Activated naive CD8-positive, alpha-beta T cell treated with anti-CD3 and anti-CD28 coated beads, Interleukin-2, amount 50 U/mL, for 16 hours (primary cell): ENCODE measurements at regions not wholly inside any gene's neighbourhood (a gene's known extent, or its start where the extent isn't known, plus 50 kb on each side); places are given as distances from the start of the nearest gene placed in this dataset.

ENCODE experiments used
- DNase-seq: peaks from one replicate; pipeline ENCODE4 v3.0.0-alpha.2; 2020; ENCODE audit warnings: low read depth, low spot score

DNA sequence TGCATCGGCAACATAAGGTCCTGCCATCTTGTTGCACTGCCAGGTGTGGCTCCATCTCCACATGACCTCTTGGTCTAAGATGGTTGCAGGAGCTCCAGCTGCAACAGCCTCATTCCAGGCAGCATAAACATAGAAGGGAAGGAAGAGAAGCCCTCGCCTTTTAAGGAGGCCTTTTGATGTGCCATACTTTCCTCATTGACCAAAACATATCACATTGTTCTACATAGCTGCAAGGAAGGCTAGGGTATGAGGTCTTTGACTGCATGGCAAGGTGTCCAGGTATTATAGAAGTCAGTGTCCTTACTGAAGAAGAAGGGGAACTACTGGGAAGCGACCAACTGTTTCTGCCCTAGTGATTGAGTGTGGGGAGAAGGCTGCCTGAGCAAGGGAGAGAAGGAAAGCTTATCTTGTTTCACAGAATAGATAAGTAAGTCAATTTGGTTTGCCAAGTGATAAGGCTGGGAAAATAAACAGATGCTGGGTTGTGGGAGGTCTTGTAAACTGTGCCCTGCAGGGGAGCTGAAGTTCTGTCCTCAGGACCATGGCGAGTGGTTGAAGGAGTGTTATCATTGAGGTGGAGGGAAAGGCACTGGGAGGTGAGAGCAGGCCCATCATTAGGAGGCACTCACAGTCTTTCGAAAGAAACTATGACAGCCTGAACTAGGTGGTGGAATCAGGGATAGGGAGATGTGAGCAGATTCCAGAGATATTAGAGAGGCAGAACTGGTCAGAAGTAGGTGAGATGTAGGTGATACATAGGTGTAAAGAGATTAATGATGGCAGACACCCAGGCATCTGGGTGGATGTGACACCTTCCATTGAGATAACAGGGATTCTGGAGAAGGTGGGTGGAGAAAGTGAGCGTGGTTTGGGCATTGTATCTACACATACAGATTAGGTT is 93.8 kb upstream of the IGF1R start:
- no peak for DNase-seq

DNA sequence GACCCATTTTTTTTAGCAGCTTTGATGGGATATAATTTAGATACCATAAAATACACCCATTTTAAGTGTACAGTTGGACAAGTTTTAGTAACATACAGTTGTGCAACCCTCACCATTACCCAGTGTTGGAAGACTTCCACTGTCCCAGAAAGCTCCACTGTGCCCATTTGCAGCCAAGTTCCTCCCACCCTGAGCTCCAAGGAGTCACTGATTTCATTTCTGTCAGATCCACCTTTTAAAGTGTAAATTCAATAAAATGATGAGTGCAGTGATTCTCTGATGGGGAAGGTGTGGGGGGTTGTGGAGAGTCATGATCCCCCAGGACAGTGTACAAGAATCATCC is 93.2 kb upstream of the IGF1R start:
- DNase-seq, result no peak

DNA sequence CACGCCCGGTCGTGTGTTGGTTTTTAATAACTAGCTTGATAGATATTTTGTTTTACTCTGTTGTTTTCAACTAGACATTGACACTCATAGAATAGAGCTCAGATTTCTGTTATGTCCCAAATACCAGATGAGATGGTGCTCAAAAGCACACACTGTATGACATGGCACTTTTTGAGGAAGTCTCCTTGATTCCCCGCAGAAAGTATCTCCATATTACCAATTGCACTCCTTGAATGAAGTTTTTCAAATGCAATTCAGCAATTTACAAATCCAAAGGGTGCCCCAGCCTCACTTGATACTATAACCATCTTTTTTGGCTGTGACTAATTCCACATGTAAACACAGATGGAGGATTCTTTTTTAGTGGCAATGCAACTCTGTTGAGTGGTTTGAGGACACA is 92.0 kb upstream of the IGF1R start:
- no peak for DNase-seq

DNA sequence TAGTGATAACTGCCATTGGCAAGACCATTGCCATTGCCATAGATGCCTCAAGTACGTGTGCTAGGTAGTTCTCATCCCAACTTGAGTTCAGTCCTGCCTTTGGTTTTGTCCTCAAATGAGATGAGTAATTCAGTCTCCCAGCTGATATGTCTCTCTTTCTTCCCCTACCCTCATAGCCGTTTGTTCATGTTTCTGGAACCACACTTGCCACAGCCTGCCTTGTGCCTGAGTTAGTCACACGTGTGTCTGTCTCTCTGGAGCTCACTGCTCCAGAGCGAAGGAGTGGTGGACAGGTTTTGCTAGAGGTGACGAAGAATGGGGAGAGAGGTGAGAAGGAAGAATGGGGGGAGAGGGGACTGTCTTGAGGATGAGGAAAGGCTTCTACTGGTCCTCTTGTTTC is 88.0 kb upstream of the IGF1R start:
- DNase-seq, result no peak

DNA sequence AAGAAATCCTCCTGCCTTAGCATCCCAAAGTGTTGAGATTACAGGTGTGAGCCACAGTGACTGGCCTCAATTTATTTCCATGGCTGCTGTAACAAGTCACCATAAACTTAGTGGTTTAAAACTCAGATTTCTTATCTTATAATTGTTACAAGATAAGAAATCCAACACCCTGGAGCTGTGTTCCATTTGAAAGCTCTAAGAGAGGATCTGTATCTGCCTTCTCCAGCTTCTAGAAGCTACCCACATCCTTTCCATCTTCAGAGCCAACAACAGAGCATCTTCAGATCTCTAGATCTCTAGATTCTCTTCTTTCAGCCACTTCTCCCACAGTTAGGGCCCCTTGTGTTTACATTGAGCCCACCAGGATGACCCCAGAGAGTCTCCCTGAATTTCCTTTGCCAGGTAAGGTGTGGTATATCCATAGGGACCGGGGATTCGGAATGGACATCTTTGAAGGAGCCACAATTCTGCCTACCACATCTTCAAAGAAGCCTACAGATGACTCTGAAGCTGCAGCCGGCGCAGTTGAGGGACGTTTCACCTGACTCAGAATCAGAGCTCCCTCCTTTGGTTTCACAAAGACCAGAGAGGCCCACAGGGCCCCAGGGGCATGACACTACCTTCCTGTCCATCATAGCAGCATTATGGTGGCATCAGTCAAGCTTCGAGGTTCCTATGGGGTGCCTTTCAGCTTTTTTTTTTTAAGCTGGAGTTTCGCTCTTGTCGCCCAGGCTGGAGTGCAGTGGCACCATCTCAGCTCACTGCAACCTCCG is 87.0 kb upstream of the IGF1R start:
- DNase-seq, result no peak

DNA sequence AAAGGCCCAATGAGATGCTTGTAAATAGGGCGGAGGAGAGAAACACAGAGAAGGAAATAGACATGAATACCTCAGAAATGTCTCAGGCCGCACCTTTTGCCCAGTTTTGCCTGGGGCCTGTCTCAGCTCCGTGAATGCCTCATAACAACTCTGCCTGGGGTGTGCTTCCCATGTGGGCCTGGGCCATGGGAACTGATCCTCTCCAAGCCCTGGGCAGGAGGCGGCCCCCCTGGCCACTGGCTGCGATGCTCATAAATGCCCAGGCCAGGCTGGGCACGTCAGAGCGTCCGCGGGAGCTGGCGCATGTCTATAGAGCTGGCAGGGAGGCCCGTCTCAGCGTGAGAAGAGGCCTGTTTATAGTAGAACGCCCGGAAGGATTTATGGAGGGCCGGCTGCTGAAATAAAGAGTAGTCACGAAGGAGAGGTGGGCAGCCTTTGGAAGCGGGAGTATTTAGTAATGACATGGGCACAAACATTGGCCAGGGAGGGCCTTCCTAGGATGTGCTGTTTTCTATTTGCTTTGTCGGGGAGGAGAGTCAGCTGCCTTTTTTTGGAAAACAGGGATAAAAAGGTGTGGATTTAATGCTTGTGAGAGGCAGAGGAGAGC is 85.9 kb upstream of the IGF1R start:
- DNase-seq, result no peak

DNA sequence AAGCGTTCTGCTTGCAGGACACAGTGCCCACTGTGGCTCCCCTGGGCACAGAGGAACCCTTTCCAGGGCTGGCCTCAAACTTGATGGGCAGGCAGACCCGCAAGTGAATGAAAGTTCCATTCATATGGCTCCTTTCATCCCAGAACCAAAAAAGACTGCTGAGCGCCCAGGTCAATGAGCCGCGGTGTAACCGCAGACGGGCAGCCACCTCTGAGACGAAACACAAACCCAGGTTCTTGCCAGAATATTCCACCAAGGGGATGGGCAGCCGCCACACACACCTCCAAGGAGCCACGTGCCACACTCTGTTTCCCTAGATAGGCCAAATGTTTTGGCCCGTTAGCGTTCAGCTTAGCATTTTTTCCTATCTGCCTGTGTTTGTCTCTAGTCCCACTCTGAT is 82.8 kb upstream of the IGF1R start:
- DNase-seq, result no peak

DNA sequence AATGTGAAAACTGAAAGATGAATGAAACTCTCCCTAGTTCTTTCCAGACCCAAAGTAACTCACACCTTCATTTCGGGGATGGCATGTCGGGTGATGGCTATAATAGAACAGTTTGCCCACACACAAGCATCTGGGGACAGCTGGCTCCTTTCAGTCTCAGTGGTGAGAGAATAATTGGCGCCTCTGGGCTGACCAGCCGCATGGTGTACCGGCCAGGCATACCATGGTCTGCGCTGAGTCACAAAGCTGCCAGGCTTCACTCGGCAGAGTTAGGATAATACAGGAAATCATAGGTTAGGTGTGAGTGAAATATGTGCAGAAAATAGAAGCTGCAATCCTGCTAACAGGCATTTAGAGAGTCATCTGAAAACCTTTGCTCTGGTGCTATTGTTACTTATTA is 80.4 kb upstream of the IGF1R start:
- no peak for DNase-seq

DNA sequence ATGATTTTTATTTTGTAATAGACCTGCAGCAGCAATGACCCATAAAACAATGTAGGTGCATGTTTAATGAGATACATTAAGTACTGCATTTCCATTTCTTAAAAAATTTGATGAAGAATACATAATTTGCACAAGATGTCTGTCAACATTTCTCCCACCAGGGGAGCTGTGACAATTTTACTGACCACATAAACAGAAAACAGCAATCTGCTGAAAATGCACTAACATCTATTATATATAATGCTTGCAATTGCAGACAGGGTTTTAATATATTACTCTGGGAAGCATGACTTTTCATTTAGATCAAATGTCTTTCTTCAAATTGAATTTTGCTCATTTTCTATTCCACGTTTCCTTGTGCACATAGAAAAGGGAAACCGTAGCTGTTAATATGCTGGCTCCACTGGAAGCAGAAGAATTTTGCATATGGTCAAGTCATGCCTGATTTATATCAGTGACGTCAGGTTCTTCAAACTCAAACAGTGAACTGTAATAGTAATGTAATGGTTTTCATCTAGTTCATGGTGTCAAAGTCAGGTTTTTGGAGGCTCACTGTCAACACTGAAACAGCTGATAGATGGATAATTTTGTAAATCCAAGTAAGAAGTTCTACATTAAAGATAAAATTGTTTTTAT is 79.8 kb upstream of the IGF1R start:
- no peak for DNase-seq

DNA sequence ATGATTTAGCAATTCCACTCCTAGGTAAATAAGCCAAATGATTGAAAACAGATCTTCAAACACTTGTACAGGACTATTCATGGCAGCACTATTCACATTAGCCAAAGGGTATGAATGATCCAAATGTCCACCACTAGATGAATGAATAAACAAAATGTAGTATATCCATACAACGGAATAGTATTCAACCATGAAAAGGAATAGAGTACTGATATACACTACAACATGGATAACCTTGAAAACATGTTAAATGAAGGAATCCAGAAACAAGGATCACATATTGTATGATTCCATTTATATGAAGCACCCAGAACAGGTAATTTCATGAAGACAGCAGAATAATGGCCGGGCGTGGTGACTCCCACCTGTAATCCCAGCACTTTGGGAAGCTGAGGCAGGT is 78.2 kb upstream of the IGF1R start:
- no peak for DNase-seq

DNA sequence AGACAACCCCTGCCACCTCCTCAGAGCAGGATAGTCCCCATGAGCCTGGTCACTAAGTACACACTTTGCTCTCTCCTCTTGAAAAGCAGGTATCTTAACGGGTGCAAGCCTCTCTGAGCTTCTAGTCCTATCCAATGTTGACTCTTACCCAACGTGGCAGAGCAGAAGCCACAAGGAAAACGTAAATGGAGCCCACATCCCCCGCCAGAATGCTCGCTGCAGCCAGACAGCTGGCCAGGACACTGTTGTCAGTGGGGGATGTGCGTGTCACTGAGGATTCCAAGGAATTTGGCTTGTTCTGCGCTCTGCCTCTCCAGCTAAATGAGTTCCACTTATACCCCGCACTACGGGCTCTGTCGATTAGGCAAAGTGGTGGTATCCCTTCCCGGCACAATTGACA is 67.8 kb upstream of the IGF1R start:
- DNase-seq, result no peak

DNA sequence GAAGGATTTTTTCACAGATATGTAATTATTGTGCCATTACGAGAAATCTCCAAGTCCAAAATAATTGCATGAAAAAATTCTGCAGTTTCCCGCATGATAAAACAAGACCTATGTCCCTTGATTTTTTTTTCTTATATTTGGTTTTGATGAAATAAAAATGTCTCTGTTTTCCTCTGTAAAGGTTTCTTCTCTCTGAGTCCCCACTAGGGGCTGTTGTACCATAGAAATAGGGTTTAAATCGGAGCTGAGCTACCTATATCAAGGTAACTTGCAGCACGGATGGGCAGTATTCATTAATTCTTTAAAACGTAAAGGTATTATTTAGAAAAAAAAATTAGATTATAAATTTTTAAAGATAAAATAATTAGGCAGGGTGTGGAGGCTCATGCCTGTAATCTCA is 66.6 kb upstream of the IGF1R start:
- no peak for DNase-seq

DNA sequence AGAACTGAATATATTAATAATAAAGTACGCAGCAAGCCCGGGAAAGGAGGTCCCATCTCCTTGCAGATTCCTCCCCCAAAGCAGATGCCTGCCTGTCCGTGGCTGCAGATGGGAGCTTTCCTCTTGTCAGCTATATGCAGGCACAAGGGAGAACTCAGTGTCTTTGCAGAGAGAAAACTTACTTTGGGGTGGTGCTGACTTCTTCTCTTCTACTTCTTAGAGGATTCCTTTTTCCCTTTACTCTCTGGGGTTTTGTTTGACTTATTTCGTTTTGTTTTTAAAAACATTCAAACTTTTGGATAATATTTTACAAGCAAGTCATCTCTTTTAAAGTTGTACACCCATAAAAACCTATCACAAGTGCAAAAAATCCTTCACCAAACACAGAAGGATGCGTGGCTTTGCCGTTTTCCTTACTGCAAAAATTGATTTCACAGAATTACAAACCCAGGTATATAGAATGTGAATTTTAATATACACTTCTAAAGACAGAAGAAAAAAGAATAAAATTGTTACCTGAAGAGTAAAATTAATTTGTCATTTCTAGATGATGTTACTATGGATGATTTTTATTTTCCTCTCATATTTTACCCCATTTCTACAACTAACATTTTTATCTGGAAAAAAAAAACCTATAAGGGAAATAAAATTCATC is 65.3 kb upstream of the IGF1R start:
- no peak for DNase-seq

DNA sequence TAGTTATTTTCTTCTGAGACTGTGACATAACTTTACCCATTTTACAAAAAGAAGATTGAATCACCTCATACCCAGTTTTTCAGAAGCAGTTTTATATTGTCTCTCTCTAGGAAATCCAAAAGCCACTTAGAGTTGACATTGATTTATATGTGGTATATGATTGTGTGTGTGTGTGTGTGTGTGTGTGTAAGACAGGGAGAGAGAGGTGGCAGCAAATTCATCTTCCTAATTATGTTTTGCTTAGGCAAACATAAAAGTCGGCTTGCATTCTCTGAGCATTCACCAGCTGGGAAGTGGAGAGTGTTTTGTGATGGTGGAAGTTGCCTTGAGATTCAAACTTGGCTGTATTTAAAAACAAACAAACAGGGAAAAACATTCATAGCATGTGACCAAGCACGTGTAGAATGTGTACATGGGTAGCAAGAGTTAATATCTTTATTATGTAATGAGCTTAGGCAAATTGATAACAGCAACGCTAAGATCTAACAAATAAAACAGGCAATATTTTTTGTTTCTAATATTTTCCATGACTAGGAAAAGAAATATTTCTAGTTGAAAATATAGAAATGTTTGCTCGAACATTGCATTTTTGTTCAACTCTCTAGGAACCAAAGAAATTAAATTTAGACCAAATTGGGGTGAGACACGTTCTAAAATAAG is 64.4 kb upstream of the IGF1R start:
- no peak for DNase-seq

DNA sequence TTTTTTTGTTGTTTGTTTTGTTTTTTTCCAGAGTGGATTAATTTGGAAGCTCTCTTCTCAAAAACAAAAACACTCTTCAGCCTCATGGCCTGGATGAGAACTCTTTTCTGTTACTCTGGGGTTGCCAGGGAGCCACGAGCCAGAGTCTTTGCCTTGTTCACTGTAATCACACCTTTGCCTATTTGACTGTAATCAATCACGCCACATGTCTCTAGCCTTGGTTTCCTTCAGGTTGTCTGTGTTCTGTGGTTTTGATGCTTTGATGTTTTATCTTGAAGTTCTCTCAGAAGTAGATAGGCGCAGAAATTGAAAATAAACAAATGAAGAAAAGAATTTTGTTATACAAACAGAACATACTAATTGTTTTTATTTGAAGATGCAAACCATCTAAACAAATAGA is 62.3 kb upstream of the IGF1R start:
- no peak for DNase-seq

DNA sequence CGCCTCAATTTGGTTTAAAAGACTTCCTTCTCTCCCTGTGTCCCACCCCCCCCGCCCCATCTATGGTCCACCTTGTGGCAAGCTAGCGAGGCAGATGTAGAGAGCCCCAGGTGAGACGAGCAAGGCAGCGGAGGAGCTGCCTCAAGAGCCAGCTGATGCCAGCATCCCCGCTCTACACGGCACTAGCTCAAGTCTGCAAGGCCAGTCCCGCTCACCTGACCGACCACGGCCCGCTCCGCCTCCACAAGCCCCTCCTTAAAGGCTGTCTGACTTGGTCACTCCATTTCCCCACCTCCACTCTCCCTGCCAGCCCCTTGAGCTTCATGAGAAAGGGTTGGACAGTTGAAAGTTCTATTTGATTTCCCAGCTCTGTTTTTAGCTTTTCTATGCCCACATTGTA is 56.2 kb upstream of the IGF1R start:
- DNase-seq, result no peak

DNA sequence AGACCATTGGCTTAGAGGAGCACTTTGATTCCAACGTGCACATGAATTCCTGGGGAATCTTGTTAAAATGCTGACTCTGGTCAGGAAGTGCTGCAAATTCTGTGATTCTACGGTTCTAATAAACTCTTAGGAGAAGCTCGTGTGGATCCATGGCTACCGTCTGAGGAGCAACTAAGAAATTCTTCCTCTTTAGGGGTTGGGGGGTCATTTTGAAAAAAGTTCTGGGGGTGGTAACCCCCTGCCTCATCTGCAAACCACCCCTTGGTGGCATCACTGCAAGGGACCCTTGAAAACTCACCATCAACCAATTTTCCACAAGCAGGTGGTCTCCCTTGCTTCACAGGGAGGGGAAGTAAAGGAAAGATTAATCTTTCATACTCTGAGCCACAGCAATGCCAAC is 52.2 kb upstream of the IGF1R start:
- no peak for DNase-seq

DNA sequence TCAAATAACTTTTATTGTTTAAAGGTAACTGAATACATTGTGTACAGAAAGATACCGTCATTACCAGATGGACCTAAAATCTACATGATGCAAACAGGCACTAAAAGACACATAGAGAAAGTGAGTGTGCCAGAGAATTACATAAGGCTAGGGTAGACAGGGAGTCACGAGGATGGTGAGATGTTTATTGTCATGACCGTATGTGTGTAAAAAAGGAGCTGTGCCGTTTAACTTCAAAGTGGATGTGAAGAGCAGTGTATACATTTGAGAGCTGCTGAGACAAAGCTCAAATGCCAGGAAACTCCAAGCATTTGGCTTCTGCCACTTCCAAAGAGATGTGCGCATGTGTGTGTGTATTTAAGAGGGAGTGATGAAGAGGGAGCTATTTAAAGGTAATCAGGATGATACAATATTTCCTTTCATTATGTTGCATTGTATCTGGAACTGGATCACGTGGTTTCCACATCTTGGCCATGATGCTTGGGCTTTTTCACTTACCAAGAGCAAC is 51.4 kb upstream of the IGF1R start:
- DNase-seq, result no peak

DNA sequence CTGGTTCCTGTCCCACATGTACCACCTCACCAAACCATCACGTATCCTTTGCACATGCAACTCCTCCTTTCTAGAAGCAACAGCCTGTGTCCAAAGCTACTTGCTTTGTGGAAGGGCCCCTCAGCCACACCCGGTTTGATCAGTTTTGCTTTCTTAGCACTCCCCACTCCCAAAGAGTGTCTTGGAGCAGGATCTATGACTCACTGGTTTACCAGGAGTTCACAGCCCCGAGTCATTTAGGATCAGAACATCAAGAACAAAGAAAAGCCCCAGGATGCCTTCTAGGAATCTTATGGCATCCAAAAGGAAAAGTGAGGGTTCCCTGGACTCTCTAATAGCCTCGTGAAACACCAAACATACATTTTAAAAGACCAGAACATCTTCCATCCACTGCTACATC is 50.7 kb upstream of the IGF1R start:
- DNase-seq, result no peak
